Mucosa of rectum (tissue), 2 donors: ENCODE measurements at regions not wholly inside any gene's neighbourhood (a gene's known extent, or its start where the extent isn't known, plus 50 kb on each side); places are given as distances from the start of the nearest gene placed in this dataset.
"Not testable (repeated sequence)": the region's sequence is repeated elsewhere in the genome, so short reads cannot be mapped to it uniquely, and the experiment has no call there.

Experiments used
- H3K27ac ChIP-seq, 2 donors: one replicate each; pipeline ENCODE4 v1.7.0; 2013; ENCODE audit warnings: inconsistent platforms in 2 of 2, low read depth in 2 of 2, low read length in 2 of 2
- H3K27me3 ChIP-seq, 2 donors: one replicate each; pipeline ENCODE4 v1.7.0; 2013; ENCODE audit warnings: low read length in 2 of 2; ENCODE audit not compliant: control insufficient read depth in 2 of 2, insufficient read depth in 2 of 2
- H3K36me3 ChIP-seq, 2 donors: one replicate each; pipeline ENCODE4 v1.7.0; 2013; ENCODE audit warnings: low read length in 2 of 2; ENCODE audit not compliant: control insufficient read depth in 2 of 2, insufficient read depth in 2 of 2
- H3K4me1 ChIP-seq, 2 donors: one replicate each; pipeline ENCODE4 v1.7.0; 2013; ENCODE audit warnings: low read length in 2 of 2, mild to moderate bottlenecking in 1 of 2; ENCODE audit not compliant: control insufficient read depth in 2 of 2, insufficient read depth in 2 of 2
- H3K4me3 ChIP-seq, 2 donors: one replicate each; pipeline ENCODE4 v1.7.0; 2013; ENCODE audit warnings: low read length in 2 of 2
- H3K9ac ChIP-seq, 2 donors: one replicate each; pipeline ENCODE4 v1.7.0; 2013; ENCODE audit warnings: low read length in 2 of 2, low read depth in 1 of 2, mild to moderate bottlenecking in 1 of 2
- H3K9me3 ChIP-seq, 2 donors: one replicate each; pipeline ENCODE4 v1.7.0; 2013; ENCODE audit warnings: low read length in 2 of 2; ENCODE audit not compliant: control insufficient read depth in 2 of 2
- donor health status: healthy.
- donor health status: Normal muscosa, but diverticular disease.

GRCh38 chr1:185555743-185556142 is 178.4 kb upstream of the HMCN1 start:
- Histone ChIP-seq H3K27me3 (no peaks in the 10 kb centered on the region), H3K4me3 (no peak overlapping the region)

DNA sequence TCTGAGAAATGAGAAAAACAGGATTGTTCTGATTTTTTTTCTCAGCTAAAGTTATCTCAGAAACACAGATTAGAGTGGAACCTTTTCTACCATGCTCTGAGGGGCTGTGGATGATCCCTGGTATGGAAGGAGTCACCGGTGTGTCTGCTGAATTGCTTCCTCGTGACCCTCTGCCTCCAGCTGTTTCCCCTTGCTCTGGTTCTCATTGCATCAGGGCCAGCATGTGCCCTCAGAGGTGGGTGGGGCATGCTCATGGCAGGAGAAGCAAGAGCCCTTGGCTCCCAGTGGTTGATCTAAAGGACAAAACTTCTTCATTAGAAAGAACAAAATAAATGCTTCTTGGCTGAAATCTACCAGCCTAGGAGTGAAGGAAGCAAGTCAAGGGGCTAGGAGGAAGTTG is 183.2 kb upstream of the HMCN1 start:
- H3K9ac ChIP-seq: no peak overlapping the region
- H3K9me3 ChIP-seq: no peaks in the 10 kb centered on the region
- no peak overlapping the region for H3K4me3 ChIP-seq

More at GRCh38 chr1:185555743-185556142, 178.4 kb upstream of the HMCN1 start:
- no peak overlapping the region for H3K27ac ChIP-seq
- H3K9me3 ChIP-seq: no peaks in the 10 kb centered on the region
- H3K4me1 ChIP-seq: peaks cover 19% of the 10 kb centered on the region in 2 donors
- no peak overlapping the region for H3K9ac ChIP-seq
- no peaks in the 10 kb centered on the region for H3K36me3 ChIP-seq

GRCh38 chr1:185549906-185550305 is 184.3 kb upstream of the HMCN1 start:
- Histone ChIP-seq H3K36me3 (no peaks in the 10 kb centered on the region), H3K9me3 (no peaks in the 10 kb centered on the region), H3K4me1 (no peaks in the 10 kb centered on the region), H3K27me3 (no peaks in the 10 kb centered on the region), H3K27ac (no peak overlapping the region), H3K9ac (no peak overlapping the region), H3K4me3 (no peak overlapping the region)

More for the DNA sequence above, 183.2 kb upstream of the HMCN1 start:
- no peaks in the 10 kb centered on the region for H3K27me3 ChIP-seq
- H3K36me3 ChIP-seq: no peaks in the 10 kb centered on the region
- no peak overlapping the region for H3K27ac ChIP-seq
- H3K4me1 ChIP-seq: peaks cover 2 to 5% of the 10 kb centered on the region in 2 donors

DNA sequence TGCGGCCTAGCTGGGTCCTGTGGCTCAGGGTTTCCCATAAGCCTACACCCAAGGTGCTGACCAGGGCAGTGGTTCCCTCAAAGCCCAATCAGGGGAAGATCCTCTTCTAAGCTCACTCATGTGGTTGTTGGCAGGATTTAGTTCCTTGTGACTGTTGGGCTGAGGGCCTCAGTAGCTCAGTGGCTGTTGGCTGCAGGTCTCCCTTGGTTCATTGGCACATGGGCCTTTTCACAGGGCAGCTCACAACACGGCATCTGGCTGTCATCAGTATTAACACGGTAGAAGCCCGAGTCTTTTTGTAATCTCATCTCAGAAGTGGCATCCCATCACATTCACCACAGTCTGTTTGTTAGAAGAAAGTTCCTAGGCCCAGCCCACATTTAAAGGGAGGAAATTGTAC is 188.2 kb upstream of the HMCN1 start:
- Histone ChIP-seq H3K4me3 (no peak overlapping the region), H3K27ac (no peak overlapping the region), H3K27me3 (no peaks in the 10 kb centered on the region), H3K9me3 (no peaks in the 10 kb centered on the region), H3K9ac (no peak overlapping the region), H3K4me1 (no peaks in the 10 kb centered on the region), H3K36me3 (no peaks in the 10 kb centered on the region)

DNA sequence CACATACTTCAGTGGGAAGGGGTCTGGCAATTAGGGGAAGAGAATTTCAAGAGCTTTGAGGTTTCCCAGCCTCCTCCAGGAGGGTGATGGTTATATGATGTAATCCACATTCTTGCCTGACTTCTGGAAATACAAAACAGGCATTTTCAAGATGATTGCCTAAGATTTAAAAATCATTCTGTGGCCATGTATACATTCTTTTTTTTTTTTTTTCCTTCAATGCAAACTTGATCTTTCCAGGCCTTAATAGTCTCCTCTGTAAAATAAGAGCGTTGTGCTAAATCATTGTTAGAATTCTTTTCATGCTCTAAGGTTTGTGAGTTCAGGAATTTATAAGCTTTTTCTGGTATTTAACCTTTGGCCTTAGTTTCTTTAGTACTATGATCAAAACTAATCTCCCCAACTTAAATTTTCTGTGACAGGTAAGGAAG is 192.3 kb upstream of the HMCN1 start:
- Histone ChIP-seq H3K27ac (no peak overlapping the region), H3K36me3 (no peaks in the 10 kb centered on the region), H3K4me1 (no peaks in the 10 kb centered on the region)

GRCh38 chr1:185540295-185540694 is 193.9 kb upstream of the HMCN1 start:
- Histone ChIP-seq H3K36me3 (no peaks in the 10 kb centered on the region), H3K4me1 (no peaks in the 10 kb centered on the region), H3K27me3 (no peaks in the 10 kb centered on the region), H3K27ac (no peak overlapping the region), H3K4me3 (no peak overlapping the region), H3K9ac (no peak overlapping the region), H3K9me3 (no peaks in the 10 kb centered on the region)

More for the DNA sequence above, 192.3 kb upstream of the HMCN1 start:
- Histone ChIP-seq H3K4me3 (no peak overlapping the region), H3K9ac (no peak overlapping the region), H3K27me3 (no peaks in the 10 kb centered on the region), H3K9me3 (no peaks in the 10 kb centered on the region)

DNA sequence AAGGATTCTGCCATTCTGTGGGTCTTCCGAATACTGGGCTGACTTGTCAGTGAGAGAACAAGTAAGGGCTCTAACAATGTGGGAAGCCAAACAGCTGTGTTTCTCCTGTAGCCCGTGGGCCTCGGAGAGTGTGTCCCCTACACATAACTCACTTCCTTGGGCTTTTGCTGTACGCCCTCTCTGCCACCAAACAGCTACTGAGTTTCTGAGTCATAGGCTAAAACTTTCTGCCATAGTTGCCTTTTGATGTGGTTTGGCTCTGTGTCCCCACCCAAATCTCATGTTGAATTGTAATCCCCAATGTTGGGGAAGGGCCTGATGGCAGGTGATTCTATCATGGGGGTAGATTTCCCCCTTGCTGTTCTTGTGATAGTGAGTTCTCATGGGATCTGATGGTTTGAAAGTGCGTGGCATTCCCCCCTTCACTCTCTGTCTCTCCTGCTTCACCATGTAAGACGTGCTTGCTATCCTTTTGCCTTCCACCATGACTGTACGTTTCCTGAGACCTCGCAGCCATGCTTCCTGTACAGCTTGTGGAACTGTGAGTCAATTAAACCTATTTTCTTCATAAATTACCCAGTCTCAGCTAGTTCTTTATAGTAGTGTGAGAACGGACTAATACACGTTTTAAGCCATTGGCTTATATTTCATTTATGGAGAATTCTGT is 194.8 kb upstream of the HMCN1 start:
- H3K4me1 ChIP-seq: no peaks in the 10 kb centered on the region
- H3K9ac ChIP-seq: no peak overlapping the region
- no peak overlapping the region for H3K4me3 ChIP-seq

DNA sequence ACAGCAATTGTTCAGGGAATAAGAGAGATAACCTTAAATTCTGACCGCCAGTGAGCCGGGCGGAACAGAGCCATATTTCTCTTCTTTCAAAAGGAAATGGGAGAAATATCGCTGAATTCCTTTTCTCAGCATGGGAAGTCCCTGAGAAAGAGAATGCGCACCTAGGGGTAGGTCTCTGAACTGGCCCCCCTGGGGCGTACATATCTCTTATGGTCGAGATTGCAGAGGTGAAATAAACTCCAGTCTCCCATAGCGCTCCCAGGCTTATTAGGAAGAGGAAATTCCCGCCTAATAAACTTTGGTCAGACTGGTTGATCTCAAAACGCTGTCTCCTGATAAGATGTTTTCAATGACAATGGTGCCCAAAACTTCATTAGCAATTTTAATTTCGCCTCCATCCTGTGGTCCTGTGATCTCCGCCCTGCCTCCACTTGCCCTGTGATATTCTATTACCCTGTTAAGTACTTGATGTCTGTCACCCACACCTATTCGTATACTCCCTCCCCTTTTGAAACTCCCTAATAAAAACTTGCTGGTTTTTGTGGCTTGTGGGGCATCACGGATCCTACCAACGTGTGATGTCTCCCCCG is 195.8 kb upstream of the HMCN1 start:
- H3K9me3 ChIP-seq, H3K27ac ChIP-seq, H3K9ac ChIP-seq, H3K27me3 ChIP-seq, H3K36me3 ChIP-seq, H3K4me3 ChIP-seq, H3K4me1 ChIP-seq: not testable (repeated sequence)

More for the DNA sequence above, 194.8 kb upstream of the HMCN1 start:
- no peak overlapping the region for H3K27ac ChIP-seq
- H3K27me3 ChIP-seq: no peaks in the 10 kb centered on the region
- H3K36me3 ChIP-seq: no peaks in the 10 kb centered on the region
- no peaks in the 10 kb centered on the region for H3K9me3 ChIP-seq

DNA sequence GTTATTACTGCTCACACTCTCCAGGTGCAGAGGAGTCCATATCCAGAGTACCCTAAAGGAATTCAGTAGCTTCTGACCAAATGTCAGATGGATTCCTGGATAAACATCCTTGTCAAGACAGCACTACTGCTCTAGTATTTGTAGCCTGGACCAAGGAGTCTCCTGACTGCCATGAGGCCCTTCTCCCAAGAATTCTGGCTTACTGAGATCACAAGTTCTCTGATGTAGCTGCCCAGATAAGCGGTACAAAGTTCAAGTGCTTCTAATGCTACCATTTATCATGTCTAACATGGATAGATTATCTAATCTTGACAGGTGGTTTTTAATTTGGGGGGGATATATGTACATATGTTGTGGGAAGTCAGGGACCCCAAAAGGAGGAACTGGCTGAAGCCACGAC is 196.6 kb upstream of the HMCN1 start:
- Histone ChIP-seq H3K27ac (no peak overlapping the region), H3K4me3 (no peak overlapping the region), H3K9ac (no peak overlapping the region), H3K9me3 (no peaks in the 10 kb centered on the region), H3K4me1 (no peaks in the 10 kb centered on the region), H3K36me3 (no peaks in the 10 kb centered on the region), H3K27me3 (no peaks in the 10 kb centered on the region)

- Histone ChIP-seq H3K4me1 (no peaks in the 10 kb centered on the region), H3K4me3 (no peak overlapping the region), H3K9ac (no peak overlapping the region), H3K36me3 (no peaks in the 10 kb centered on the region), H3K27me3 (no peaks in the 10 kb centered on the region), H3K27ac (no peak overlapping the region), H3K9me3 (no peaks in the 10 kb centered on the region)
These were observed 197.8 kb upstream of the HMCN1 start for GRCh38 chr1:185536165-185536920.
